Activated effector memory CD4-positive, alpha-beta T cell treated with Interleukin-2 at 50 U/mL for 16 hours (primary cell): ENCODE measurements at regions not wholly inside any gene's neighbourhood (a gene's known extent, or its start where the extent isn't known, plus 50 kb on each side); places are given as distances from the start of the nearest gene placed in this dataset.

Source experiments
- DNase-seq: peaks from one replicate; pipeline ENCODE4 v3.0.0-alpha.2; 2020

DNA sequence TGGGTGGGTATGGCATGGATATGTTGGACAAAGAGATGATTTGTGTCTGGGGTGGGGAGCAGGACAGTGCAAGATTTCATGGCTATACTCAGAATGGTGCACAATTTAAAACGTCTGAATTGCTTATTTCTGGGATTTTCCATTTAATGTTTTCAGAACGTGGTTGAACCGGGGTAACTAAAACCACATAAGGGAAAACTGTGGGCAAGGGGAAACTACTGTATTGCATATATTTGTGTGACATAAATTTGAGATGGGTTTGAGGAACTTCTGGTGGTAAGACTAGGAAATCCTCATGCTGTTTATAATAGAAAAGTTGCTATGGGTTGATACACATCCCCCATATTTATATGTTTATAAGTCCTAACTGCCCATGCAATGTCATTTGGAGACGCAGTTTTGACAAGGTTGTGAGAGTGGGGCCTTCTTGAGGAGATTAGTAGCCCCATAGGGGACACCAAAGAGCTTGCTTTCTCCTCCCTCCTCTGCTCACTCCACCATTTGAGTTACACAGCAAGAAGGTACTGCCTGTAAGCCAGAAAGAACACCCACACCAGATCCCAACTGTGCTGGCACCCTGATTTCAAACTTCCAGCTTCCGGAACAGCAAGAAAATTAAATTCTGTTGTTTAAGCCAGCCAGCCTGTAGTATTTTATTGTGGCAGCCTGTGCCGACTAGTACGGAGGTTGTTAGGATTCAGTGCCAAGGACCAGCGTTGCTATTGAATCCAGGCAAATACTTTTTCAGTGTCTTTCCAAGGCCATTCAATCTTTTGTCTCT lies 2118.9 kb downstream of the MAT2B start:
- no peak for DNase-seq

DNA sequence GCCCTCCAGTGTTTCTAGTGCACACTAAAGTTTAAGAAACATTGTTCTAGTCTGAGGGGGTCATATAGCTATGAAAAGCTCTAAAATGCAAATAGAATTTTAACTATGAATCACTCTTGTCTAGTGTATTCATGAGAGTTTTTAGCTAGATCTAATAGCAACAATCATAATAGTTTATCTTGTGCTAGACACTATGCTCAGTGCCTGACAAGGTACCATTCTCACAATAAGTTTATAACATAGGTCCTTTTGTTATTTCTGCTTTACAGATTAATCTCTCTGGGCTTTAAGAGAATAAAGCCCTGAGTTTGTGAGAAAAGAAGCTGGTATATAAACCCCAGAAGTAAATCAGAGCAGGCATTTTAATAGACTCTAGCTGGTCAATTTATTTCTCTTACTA lies 2120.7 kb downstream of the MAT2B start:
- DNase-seq: no peak

DNA sequence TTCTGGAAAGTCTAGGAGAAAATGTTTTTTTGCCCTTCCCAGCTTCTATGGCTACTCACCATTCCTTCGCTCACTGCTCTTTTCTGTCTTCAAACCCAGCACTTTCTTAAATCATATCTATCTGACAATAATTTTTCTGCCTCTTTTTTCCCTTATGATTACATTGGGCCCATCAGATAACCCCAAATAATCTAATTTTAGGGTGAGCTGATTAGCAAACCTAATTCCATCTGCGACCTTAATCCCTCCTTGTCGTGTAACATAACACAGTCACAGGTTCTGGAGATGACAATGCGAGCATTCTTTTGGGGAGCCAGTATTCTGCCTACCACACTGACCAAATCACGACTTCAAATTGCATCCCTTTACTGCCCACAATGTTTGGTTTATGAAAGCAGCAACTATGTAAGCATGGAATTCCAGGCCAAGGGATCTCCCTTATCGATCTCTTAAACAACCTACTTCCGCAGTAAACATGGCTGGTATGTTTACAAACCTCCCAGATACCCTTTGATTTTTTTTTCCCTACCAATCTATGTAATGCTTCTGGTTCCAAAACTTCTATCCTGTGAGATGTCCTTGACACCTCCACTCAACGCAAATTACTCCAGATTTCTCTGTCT lies 2122.2 kb downstream of the MAT2B start:
- DNase-seq: no peak

DNA sequence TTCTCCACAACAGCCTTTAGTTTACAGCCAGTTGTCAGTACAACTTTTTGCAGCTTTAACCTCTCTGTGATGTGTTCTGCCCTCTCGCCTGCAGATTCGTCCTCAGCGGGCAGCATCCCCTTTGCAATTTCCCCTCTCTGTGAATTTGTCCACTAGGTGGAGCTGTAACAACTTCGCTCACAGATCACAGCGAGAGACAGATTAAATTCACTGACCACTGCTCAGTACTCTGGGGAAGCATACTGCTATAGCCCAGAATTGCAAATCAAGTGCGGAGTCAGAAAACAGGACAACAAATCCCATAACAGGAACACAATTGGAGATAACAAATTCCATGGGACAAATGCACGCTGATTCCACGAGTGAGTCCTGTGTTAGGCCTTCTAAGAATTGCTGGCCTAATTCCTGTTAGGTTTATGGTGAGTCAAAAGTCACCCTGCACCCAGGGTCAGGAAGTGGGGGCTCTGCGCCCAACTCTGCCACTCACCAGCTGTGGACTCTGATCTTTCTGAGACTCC lies 2124.9 kb downstream of the MAT2B start:
- DNase-seq: no peak

DNA sequence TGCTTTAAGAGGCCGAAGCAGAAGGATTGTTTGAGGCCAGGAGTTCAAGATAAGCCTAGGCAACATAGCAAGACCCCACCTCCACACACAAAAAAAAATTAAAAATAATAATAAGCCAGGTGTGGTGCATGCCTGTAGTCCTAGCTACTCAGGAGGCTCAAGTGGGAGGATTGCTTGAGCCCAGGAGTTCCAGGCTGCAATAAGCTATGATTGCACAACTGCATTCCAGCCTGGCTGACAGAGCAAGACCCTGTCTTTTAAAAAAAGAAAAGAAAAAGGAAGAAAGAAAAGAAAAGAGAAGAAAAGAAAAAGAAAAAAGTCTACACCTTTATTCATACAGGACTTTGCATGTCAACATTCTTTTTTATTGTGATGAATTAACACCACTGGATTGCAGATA lies 2125.8 kb downstream of the MAT2B start:
- no peak for DNase-seq

DNA sequence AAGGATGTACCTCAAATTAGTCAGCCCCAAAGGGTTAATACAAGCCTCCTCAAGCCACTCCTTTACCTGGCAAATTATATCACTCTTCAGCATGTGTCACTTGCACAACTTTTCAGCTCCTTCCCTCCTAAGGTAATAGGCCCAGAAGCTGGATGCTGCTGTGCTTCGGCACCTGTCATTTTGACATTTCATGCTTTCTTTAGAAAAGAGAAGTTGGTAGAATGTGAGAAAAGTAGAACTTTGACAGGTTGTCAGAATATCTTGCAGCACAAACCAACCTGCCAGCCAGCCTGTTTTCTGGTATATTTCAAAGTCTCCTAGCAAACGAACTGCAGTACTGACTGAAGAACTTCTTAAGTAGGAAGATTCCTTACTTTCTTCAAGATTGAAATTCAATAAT lies 2136.9 kb downstream of the MAT2B start:
- DNase-seq: no peak

DNA sequence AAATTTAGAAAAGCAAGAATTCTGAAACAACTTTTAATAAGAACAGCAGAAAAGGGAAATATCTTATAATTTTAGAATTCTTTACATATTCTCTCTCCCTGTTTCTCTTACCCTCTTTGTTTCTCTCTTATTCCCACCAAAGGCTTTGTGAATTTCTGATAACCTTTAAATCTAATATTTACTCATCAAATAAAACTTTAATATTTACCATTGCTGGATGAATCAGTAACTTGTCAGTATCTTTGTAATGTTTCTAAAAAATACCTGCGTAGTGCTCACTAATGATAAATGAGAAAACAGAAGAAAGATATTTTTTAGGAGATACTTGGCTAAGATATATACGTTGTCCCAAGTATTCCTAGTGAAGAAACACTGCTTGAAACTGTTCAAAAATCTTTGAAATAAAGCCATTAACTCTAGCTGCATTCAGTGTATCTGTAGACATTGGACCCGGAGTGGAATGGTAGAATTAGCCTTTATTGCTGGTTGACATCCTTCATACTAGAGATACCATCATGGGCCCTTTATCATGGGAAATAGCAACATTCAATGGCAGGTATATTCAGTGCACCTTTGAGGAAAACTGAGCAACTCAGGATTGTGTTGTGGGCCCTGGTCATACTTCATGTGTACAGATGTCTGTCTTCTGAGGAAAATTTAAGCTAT lies 2160.4 kb downstream of the MAT2B start:
- no peak for DNase-seq

DNA sequence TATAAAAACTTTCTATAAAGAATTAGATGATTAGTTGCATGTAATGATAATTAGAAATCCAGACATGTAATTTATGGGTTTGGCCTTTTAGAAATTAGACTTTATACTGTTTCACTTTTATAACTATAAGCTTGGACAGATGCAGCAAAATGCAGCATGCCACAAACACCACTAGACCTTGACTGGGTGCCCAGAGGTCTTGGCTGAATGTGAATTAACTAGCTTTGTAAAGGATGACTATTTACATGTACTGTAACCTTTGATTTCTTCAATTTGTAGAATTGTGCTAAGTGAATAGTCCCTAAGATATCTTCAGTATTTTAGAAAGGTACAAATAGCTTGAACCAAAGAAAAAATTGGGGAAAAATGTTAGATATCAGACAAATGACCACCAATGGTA lies 2168.1 kb downstream of the MAT2B start:
- DNase-seq: no peak

DNA sequence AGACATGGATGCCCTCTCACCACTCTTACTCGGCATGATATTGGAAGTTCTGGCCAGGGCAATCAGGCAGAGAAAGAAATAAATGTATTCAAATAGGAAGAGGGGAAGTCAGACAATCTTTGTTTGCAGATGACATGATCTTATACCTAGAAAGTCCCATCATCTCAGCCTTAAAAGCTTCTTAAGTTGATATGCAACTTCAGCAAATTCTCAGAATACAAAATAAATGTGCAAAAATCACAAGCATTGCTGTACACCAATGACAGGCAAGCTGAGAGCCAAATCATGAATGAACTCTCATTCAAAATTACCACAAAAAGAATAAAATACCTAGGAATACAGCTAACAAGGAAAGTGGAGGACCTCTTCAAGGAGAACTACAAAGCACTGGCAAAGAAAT lies 2190.4 kb downstream of the MAT2B start:
- no peak for DNase-seq

DNA sequence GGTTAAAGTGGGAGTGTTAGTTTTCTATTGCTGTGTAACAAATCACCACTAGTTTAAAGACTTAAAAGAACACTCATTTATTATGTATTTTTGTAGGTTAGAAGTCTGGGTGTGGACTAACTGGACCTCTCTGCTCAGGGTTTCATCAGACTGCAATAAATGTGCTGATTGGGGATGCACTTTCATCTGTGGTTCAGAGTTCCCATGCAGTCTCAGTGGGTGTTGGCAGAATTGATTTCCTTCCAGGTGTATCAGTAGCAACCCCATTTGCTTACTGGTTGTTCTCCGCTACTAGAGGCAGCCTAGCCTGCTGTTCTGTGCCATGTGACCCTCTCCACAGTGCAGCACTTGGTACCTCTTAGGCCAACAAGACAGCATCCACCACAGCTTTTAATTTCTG lies 2200.5 kb downstream of the MAT2B start:
- no peak for DNase-seq

DNA sequence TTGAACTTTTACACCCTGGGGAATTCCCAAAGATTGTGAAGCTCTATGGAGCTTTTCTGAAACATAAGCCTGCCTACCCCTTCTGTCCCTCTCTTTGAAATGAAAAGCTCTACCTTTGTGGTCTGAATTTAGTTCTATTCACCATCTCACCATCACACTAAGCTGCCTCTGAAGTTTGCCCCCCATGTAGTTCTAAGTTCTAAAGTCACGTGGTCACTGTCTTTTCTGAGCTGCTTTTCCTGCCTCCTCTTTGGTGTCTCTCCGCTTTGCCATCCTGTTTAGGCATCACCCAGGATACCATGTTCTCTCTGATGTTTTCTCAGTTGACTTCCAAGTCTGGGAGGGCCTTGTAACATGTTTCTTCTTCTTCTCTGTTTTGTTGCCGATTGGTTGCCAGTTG lies 2206.6 kb downstream of the MAT2B start:
- no peak for DNase-seq

DNA sequence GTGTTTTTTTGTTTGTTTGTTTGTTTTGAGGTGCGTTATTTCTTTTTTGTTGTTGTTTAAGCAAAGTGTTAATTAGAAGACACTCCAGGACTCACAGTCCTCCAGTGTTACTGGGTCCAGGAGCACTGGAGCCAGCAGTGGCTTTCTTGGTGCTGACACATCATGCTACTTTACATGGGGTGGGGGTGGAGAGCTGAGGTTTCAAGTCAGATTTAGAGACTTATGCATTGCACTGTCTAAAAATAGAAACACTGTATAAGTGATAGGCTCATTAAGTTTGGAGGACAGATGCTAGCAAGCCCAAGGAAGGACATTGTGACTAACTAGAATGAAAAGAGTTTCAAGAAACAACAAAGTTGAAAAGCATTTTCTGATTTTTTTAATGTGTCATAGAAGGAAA lies 2209.2 kb downstream of the MAT2B start:
- DNase-seq: no peak

DNA sequence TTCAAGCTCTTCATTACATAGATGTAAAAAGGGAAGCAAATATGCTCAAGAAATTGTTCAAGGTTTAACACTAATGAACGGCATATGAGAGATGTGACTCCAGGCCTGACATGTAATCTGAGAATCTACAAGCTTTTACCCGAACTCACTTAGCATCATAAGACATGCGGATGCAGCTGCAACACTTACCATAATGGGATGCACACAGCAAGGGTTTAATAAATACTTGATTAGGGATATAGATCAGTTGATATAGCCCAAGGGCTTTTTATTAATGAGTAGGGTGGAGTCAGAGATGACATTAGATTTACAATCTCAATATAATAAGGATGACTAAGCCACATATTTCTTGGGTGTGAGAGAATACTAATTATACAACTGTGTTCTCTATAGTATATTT lies 2215.5 kb downstream of the MAT2B start:
- DNase-seq: no peak

DNA sequence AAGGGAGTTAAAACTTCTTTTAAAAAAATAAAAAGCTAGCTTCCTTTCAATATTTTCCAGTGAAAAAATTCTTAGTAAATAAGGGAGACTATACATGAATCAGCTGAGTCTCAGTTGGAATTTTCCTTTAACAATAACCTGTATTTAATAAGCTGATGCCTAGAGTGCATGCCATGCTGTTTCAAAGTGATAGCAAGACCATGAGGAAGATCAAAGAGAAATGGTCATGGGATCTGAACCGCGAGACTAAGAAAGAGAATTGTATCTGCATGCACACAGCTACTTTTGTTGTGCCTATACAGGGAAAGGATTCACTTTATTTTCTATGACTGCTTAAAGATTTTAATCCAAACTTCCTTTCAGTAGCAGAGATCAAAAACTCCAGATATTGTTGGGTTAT lies 2217.0 kb downstream of the MAT2B start:
- no peak for DNase-seq

DNA sequence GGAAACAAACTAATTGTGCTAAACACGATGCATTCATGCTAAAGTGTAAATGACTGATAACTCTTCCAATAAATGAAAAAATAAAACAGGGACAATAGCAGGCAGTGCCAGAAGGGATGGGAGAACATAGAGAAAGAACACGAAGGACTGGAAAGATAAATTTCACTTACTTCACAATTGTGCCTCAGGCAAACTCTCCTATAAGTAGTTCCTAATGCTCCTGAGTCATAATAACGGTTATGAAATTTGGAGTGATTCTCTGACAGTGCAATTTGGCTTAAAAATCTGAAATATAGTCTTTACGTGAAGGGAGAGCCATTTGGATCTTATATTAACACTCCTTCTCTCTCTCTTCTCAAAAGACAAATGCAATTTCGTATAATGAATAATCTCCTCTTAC lies 2218.5 kb downstream of the MAT2B start:
- no peak for DNase-seq

DNA sequence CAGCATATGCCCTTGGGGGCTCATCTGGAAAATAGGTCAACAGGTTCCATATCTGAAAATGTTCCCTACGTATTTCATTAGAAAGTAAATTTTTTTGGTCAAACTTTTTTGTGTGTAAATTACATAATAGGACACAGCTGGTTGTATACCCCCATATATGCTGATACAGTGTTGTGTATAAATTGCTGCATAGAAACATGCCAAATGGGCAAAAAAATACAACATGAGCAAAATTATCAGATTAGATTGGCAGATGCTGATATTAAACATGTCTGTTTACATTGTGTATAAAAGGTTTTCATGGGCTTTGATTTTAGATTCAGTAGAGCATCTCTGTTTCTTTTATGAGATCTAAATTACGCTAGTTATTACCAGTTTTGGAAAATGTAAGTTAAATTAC lies 2223.0 kb downstream of the MAT2B start:
- DNase-seq: no peak

DNA sequence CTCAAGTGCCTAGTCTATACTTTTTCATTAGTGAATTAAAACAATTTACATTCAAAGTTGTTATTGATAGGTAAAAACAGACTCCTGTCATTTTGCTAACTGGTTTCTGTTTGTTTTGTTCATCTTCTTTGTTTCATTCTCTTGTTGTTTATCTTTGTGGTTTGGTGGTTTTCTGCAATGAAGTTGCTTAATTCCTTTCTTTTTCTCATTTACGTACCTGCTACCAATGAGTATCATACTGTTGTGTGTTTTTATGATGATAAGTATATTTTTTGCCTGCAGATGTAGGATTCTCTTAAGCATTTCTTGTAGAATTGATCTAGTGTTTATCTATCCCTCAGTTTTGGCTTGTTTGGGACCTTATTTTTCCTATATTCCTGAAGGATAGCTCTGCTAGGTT lies 2230.0 kb downstream of the MAT2B start:
- no peak for DNase-seq

DNA sequence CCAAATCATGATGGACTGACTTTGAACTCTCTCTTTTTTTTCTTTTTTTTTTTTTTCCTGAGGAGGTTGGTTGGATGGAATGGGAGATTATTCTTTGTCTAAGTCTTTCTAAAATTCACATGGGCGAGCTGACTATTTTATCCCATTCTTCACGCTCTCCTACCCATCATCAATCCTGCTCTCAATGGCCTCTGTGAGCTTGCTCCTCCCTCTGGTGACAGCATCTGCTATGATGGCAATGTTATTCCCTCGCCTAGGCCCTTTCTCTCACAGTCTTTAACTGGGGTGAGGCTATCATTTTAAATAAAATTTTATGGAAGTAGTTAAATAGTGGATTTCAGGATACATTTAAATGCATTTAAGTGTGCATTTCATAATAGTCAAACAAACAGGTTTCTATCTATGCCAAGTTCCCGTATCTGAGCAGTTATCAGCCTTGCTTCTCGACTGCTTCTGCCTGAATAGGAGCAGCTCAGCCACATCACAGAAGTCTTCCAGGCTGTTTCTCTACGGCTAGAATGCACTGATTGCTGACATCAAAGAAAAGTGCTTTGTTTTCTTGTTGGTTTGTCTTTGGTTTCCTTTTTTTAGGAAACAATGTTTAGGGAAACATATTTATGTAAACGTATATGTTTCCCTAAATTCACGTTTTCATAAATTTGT lies 2233.8 kb downstream of the MAT2B start:
- DNase-seq: no peak

DNA sequence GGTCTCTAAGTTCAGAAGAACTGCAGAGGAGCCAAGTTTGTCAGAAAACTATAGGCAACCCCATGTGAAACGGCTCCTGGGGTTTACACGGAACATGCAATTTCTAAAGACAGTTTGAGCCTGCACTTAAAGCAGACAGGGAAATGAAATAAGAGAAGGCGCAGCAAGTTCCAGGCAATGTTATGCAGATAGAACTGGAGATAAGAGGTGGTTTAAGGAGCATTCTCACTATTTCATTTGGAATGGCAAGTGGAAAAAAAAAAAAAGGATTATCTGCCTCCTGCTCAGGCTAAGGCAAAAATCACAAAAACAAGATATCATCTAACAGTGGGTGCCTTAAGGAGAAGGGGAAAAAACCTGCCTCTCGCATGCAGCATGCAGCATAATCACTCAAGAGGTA lies 2252.4 kb downstream of the MAT2B start:
- DNase-seq: no peak

DNA sequence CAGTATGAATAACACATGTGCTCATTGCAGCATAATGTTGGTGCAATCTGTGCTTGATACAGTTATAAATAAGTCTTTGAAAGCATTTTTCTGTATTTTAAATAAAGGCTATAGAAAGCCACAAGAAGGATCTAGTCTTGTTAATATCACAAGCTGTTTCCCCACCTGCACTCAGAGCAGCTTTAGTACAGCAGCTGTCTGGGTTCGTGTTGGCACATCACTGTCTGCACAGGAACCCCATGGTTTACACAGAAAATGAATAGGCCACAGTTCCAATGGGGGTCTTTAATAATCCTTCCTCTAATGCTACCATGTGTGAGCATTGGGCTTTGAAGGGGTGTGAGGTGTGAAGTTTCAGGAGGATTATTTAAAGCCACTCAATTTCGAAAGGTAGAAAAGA lies 2269.7 kb downstream of the MAT2B start:
- no peak for DNase-seq

DNA sequence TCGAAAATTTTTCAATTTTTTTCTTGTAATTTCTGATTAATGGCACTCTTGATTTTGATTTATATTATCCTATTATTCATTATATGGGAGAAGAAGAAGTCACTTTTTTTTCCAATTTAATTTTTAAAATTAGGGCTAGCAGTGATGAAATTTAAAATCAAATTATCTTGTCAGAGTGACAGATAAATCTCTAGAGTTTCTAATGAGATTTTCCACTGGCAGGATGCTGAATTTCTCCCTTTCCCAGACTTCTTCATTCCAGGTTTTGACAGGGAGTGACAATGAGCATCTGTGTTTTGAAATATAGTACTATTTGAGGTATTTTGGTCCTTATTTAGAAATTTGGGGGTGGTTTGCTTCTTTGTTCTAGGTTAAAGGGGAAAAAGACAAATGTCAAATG lies 2274.1 kb downstream of the MAT2B start:
- DNase-seq: no peak

DNA sequence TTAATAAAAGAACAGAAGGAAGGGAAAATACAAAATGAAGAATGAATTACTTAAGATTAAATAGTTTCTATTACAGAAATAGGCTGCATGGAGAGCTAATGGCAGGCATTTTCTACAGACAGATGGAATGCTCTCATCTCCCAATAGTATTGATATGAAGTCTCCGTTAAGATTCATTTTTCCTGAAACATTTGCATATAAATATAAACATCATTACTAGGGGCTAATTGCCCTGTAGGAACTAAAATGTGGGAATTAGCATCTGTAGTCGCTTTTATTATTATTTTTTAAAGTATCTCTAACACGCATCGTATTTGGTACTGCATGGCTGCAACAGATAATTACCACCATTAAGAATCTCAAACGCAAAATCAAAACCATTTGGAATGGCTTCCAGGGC lies 2275.5 kb downstream of the MAT2B start:
- no peak for DNase-seq

DNA sequence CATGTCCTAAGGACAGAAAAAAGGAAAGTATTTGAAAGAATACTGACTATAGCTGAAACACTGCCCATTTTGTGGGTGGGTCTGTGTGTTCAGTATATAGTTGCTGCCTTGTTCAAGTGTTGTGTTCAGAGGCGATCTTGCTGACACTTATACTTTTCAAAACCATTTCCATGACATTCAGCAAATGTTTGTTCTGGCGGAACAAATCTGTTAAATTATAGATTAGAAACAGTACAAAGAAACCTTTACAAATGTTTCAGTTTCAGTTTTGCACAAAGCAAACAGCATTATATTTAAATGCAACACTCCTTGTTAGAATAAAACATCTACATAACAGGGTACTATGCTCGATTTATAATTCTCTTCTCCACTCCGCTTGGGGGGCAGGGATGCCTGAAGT lies 2276.3 kb downstream of the MAT2B start:
- DNase-seq: no peak

DNA sequence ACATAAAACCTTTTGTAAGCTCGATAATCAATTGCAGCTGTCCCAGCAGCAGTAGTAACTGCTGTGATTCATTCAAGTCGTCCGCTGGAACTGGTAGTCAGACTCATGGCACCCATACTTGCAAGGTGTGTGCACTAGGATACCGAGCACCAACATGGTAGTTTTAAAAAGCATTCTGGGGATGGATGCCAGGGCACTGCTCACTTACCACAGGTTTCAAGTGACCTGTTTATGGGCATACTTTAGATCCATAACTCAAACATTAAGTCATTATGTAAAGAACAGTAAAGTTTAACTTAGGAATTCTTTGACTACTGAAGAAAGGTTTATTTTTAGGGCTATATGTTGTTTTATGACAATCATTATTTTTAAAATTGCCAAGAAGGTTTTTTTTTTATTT lies 2277.6 kb downstream of the MAT2B start:
- DNase-seq: no peak
